Glomerular visceral epithelial cell (primary cell): ENCODE measurements at regions not wholly inside any gene's neighbourhood (a gene's known extent, or its start where the extent isn't known, plus 50 kb on each side); places are given as distances from the start of the nearest gene placed in this dataset.
A peak's percentile ranks its signal among the peaks of the same experiment; 100 is the strongest.
"Not testable (repeated sequence)": the region's sequence is repeated elsewhere in the genome, so short reads cannot be mapped to it uniquely, and the experiment has no call there.

ENCODE experiments used
- DNase-seq: peaks from one replicate; pipeline ENCODE4 v3.0.0-alpha.2; 2016; ENCODE audit errors: extremely low spot score

GRCh38 chr7:80018941-80019808, 115.5 kb upstream of the GNAI1 start:
- peak; percentile 57 for DNase-seq

GRCh38 chr7:80017101-80017698, 117.4 kb upstream of the GNAI1 start:
- DNase-seq: no peak

GRCh38 chr7:80014511-80014910, 120.1 kb upstream of the GNAI1 start:
- peak; percentile 13 for DNase-seq

- DNase-seq: no peak
Observed at GRCh38 chr7:80008039-80008438, 126.6 kb upstream of the GNAI1 start.

- no peak for DNase-seq
Observed at GRCh38 chr7:80002865-80003264, 131.8 kb upstream of the GNAI1 start.

- no peak for DNase-seq
Observed at GRCh38 chr7:79998363-79998762, 136.3 kb upstream of the GNAI1 start.

- DNase-seq: no peak
Observed at GRCh38 chr7:79997345-79997744, 137.3 kb upstream of the GNAI1 start.

- DNase-seq: not testable (repeated sequence)
Observed at GRCh38 chr7:79995741-79996140, 138.9 kb upstream of the GNAI1 start.

GRCh38 chr7:79988653-79989052, 146.0 kb upstream of the GNAI1 start:
- no peak for DNase-seq

- DNase-seq: no peak
Observed at GRCh38 chr7:79984210-79984609, 150.4 kb upstream of the GNAI1 start.

- DNase-seq: no peak
Observed at GRCh38 chr7:79982141-79982770, 152.4 kb upstream of the GNAI1 start.

- no peak for DNase-seq
Observed at GRCh38 chr7:79980376-79980775, 154.3 kb upstream of the GNAI1 start.

GRCh38 chr7:79979437-79979836, 155.2 kb upstream of the GNAI1 start:
- no peak for DNase-seq

- no peak for DNase-seq
Observed at GRCh38 chr7:79977481-79977880, 157.2 kb upstream of the GNAI1 start.

GRCh38 chr7:79976711-79977020, 158.0 kb upstream of the GNAI1 start:
- not testable (repeated sequence) for DNase-seq

- not testable (repeated sequence) for DNase-seq
Observed at GRCh38 chr7:79975986-79976710, 158.5 kb upstream of the GNAI1 start.

- DNase-seq: no peak
Observed at GRCh38 chr7:79973455-79973854, 161.2 kb upstream of the GNAI1 start.

- DNase-seq: no peak
Observed at GRCh38 chr7:79971058-79971457, 163.6 kb upstream of the GNAI1 start.

- DNase-seq: no peak
Observed at GRCh38 chr7:79968894-79969293, 165.7 kb upstream of the GNAI1 start.

GRCh38 chr7:79968077-79968648, 166.5 kb upstream of the GNAI1 start:
- no peak for DNase-seq

GRCh38 chr7:79965946-79966345, 168.7 kb upstream of the GNAI1 start:
- DNase-seq: no peak

- no peak for DNase-seq
Observed at GRCh38 chr7:79964463-79964862, 170.2 kb upstream of the GNAI1 start.
